CD8-positive, alpha-beta memory T cell (primary cell): ENCODE measurements at regions not wholly inside any gene's neighbourhood (a gene's known extent, or its start where the extent isn't known, plus 50 kb on each side); places are given as distances from the start of the nearest gene placed in this dataset.

ENCODE experiments used
- CTCF ChIA-PET: fragments of 350-600 bp; sonication (Branson Sonifier 250); formaldehyde crosslinking; loops from one replicate; lab custom pipeline; 2021; ENCODE audit warnings: antibody characterized with exemption; lab: Charles Lee
- POLR2A ChIA-PET: fragments of 350-600 bp; sonication (Branson Sonifier 250); formaldehyde crosslinking; loops from one replicate; lab custom pipeline; 2021; ENCODE audit warnings: antibody characterized with exemption; lab: Charles Lee
- DNase-seq, 5 donors: peaks; one replicate each; pipeline versions ENCODE4 v3.0.0 to v3.0.0-alpha.2; 2020 to 2022; ENCODE audit warnings: mixed read lengths in 1 of 5
- H3K27ac ChIP-seq: one replicate; pipeline ENCODE4 v1.7.0; 2013; ENCODE audit warnings: low read depth, mild to moderate bottlenecking, low read length, moderate library complexity
- H3K27me3 ChIP-seq: 2 replicates; pipeline ENCODE4 v1.7.0; 2013; ENCODE audit warnings: low read length, mild to moderate bottlenecking; ENCODE audit not compliant: insufficient read depth, poor library complexity, severe bottlenecking
- H3K36me3 ChIP-seq: 2 replicates; pipeline ENCODE4 v1.7.0; 2013; ENCODE audit warnings: mild to moderate bottlenecking, low read length, moderate library complexity; ENCODE audit not compliant: insufficient read depth
- H3K4me1 ChIP-seq: 2 replicates; pipeline ENCODE4 v1.7.0; 2013; ENCODE audit warnings: mild to moderate bottlenecking, low read length, moderate library complexity; ENCODE audit not compliant: insufficient read depth
- H3K4me3 ChIP-seq: 2 replicates; pipeline ENCODE4 v1.7.0; 2013; ENCODE audit warnings: mild to moderate bottlenecking, low read length
- H3K9me3 ChIP-seq: 2 replicates; pipeline ENCODE4 v1.7.0; 2013; ENCODE audit warnings: mild to moderate bottlenecking, low read length
- H3K27ac Mint-ChIP-seq, 8 donors: one replicate each; pipeline ENCODE4 v1.8.0; 2020 to 2021; ENCODE audit warnings: mixed read lengths in 8 of 8, mild to moderate bottlenecking in 6 of 8, inconsistent platforms in 3 of 8, moderate library complexity in 3 of 8
- H3K27me3 Mint-ChIP-seq, 2 donors: one replicate each; pipeline ENCODE4 v1.8.0; 2020 to 2021; ENCODE audit warnings: mixed read lengths in 2 of 2, mild to moderate bottlenecking in 1 of 2, moderate library complexity in 1 of 2
- H3K36me3 Mint-ChIP-seq, 3 donors: one replicate each; pipeline ENCODE4 v1.8.0; 2020 to 2021; ENCODE audit warnings: mixed read lengths in 3 of 3, inconsistent platforms in 1 of 3, mild to moderate bottlenecking in 1 of 3
- H3K4me1 Mint-ChIP-seq, 3 donors: one replicate each; pipeline ENCODE4 v1.8.0; 2020 to 2021; ENCODE audit warnings: mixed read lengths in 3 of 3, inconsistent platforms in 1 of 3, mild to moderate bottlenecking in 1 of 3
- H3K4me3 Mint-ChIP-seq, 7 donors: one replicate each; pipeline ENCODE4 v1.8.0; 2020 to 2021; ENCODE audit warnings: mixed read lengths in 7 of 7, mild to moderate bottlenecking in 6 of 7, moderate library complexity in 4 of 7, inconsistent platforms in 2 of 7
- H3K9me3 Mint-ChIP-seq, 5 donors: one replicate each; pipeline ENCODE4 v1.8.0; 2020 to 2022; ENCODE audit warnings: mixed read lengths in 5 of 5, mild to moderate bottlenecking in 3 of 5, moderate library complexity in 2 of 5, inconsistent platforms in 1 of 5

DNA sequence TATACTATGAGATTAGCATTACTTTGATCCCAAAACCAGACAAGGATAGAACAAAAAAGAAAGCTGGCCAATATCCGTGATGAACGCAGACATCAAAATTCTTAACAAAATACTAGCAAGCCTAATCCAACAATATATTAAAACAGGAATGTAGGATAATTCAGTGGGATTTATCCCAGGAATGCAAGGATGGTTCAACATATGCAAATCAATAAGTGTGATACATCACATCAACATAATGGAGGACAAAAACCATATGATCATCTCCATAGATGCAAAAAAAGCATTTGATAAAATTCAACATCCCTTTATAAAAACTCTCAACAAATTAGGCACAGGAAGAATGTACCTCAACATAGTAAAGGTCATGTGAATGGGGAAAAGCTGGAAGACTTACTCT is 158.5 kb downstream of the KCNE4 start:
- Histone ChIP-seq H3K9me3 (no peaks in the 10 kb centered on the region), H3K4me3 (no peak overlapping the region), H3K27ac (no peak overlapping the region), H3K27me3 (no peaks in the 10 kb centered on the region), H3K4me1 (no peaks in the 10 kb centered on the region), H3K36me3 (no peaks in the 10 kb centered on the region)
- POLR2A ChIA-PET = no interaction called here
- Mint-ChIP-seq H3K4me1 (no peaks in the 10 kb centered on the region), H3K27ac (no peak overlapping the region), H3K9me3 (peaks cover 10 to 16% (median 10%) of the 10 kb centered on the region in 5 donors), H3K36me3 (no peaks in the 10 kb centered on the region), H3K27me3 (peaks cover 0 to under 1% of the 10 kb centered on the region in 2 donors), H3K4me3 (no peak overlapping the region)
- CTCF ChIA-PET = no interaction called here
- DNase-seq = no peak

GRCh38 chr2:223214394-223215253 is 162.6 kb downstream of the KCNE4 start:
- H3K4me1 Mint-ChIP-seq = no peaks in the 10 kb centered on the region
- no peaks in the 10 kb centered on the region for H3K27me3 ChIP-seq
- no peaks in the 10 kb centered on the region for H3K36me3 Mint-ChIP-seq
- H3K4me1 ChIP-seq = no peaks in the 10 kb centered on the region
- H3K4me3 Mint-ChIP-seq = no peak overlapping the region
- H3K27me3 Mint-ChIP-seq = no peaks in the 10 kb centered on the region
- POLR2A ChIA-PET = no interaction called here
- H3K36me3 ChIP-seq = no peaks in the 10 kb centered on the region
- DNase-seq = no peak
- H3K4me3 ChIP-seq = no peak overlapping the region
- H3K27ac Mint-ChIP-seq = no peak overlapping the region
- H3K27ac ChIP-seq = no peak overlapping the region
- no peaks in the 10 kb centered on the region for H3K9me3 ChIP-seq
- H3K9me3 Mint-ChIP-seq = peaks cover 0 to 10% (median 6%) of the 10 kb centered on the region in 5 donors
- CTCF ChIA-PET = interaction anchor here (0.9 kb wide), 1 partner anchor 11 kb away, joined by 3 read pairs; no protein-coding TSS in a partner anchor

DNA sequence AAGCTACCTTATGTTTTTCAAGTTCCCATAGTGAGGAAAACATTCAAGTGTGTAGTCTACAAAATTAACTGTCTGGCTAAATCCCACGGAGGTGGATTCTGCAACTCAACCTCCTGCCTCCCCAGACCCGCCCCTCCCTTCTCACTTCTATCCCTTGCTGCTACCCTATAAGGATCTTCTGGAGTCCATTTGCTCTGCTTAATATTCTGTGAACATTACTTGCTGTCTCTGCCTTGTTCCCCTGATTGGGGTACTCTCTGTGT is 163.2 kb downstream of the KCNE4 start:
- peaks cover 0 to 6% (median under 1%) of the 10 kb centered on the region in 5 donors for H3K9me3 Mint-ChIP-seq
- H3K9me3 ChIP-seq = no peaks in the 10 kb centered on the region
- H3K27ac ChIP-seq = no peak overlapping the region
- no peak overlapping the region for H3K4me3 Mint-ChIP-seq
- no peaks in the 10 kb centered on the region for H3K36me3 ChIP-seq
- ChIA-PET POLR2A (no interaction called here), CTCF (no interaction called here)
- H3K27ac Mint-ChIP-seq = no peak overlapping the region
- DNase-seq = no peak
- H3K4me3 ChIP-seq = no peak overlapping the region
- H3K27me3 Mint-ChIP-seq = no peaks in the 10 kb centered on the region
- H3K27me3 ChIP-seq = no peaks in the 10 kb centered on the region
- H3K4me1 Mint-ChIP-seq = no peaks in the 10 kb centered on the region
- no peaks in the 10 kb centered on the region for H3K4me1 ChIP-seq
- H3K36me3 Mint-ChIP-seq = no peaks in the 10 kb centered on the region

DNA sequence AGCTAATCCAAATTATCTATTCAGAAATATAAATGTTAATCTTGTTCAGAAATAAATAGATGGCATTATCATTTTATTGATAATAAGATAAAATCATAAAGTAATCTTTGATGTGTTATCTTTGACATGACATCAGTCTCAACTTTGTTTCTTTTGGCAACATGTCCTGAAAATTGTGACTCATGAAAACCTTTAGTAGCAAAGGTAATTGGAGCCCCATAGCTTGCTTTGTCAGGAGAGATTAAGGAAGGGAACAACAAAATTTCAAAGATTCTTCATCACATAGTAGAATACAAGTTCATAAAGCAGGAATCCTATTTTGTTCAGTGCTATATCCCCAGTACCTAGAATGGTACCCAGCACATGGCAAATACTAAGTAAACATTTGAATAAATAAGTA is 165.4 kb downstream of the KCNE4 start:
- POLR2A ChIA-PET = no interaction called here
- no peak overlapping the region for H3K4me3 ChIP-seq
- no peaks in the 10 kb centered on the region for H3K9me3 ChIP-seq
- H3K36me3 ChIP-seq = no peaks in the 10 kb centered on the region
- H3K36me3 Mint-ChIP-seq = no peaks in the 10 kb centered on the region
- H3K4me1 Mint-ChIP-seq = no peaks in the 10 kb centered on the region
- H3K9me3 Mint-ChIP-seq = no peaks in the 10 kb centered on the region
- no peak overlapping the region for H3K27ac ChIP-seq
- no peak for DNase-seq
- no peaks in the 10 kb centered on the region for H3K27me3 Mint-ChIP-seq
- no peak overlapping the region for H3K4me3 Mint-ChIP-seq
- H3K27ac Mint-ChIP-seq = no peak overlapping the region
- H3K4me1 ChIP-seq = no peaks in the 10 kb centered on the region
- no peaks in the 10 kb centered on the region for H3K27me3 ChIP-seq
- CTCF ChIA-PET = no interaction called here

DNA sequence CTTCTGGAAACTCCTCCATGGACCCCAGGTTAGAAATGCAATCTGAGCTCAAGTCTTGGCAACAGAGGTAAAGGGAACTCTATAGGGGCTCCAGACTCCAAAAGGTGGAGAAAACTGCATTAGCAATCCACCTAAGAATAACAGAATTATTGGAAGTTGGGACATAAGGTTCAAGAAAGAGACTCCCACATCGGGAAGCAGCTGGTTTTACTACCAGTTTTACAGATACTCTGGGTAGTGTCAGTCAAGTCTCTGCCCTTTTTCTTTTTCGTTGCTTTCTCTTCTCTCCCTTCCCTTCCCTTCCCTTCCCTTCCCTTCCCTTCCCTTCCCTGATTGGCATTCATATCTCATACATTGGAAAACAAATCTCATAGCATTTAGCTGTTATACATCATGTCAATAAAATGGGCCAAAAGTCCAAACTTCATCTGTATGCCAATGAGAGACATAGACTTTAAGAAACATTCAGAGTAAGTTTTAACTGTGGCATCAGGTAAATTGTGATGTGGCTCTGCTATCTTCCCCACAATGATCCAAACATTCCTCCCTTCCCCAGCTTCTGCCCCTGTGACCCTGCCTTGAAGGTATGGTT is 166.7 kb downstream of the KCNE4 start:
- Mint-ChIP-seq H3K27me3 (no peaks in the 10 kb centered on the region), H3K36me3 (no peaks in the 10 kb centered on the region), H3K27ac (no peak overlapping the region), H3K9me3 (no peaks in the 10 kb centered on the region), H3K4me1 (no peaks in the 10 kb centered on the region), H3K4me3 (no peak overlapping the region)
- H3K4me3 ChIP-seq = no peak overlapping the region
- no peak overlapping the region for H3K27ac ChIP-seq
- no peaks in the 10 kb centered on the region for H3K27me3 ChIP-seq
- H3K36me3 ChIP-seq = no peaks in the 10 kb centered on the region
- POLR2A ChIA-PET = no interaction called here
- H3K9me3 ChIP-seq = no peaks in the 10 kb centered on the region
- CTCF ChIA-PET = no interaction called here
- no peak for DNase-seq
- H3K4me1 ChIP-seq = no peaks in the 10 kb centered on the region

DNA sequence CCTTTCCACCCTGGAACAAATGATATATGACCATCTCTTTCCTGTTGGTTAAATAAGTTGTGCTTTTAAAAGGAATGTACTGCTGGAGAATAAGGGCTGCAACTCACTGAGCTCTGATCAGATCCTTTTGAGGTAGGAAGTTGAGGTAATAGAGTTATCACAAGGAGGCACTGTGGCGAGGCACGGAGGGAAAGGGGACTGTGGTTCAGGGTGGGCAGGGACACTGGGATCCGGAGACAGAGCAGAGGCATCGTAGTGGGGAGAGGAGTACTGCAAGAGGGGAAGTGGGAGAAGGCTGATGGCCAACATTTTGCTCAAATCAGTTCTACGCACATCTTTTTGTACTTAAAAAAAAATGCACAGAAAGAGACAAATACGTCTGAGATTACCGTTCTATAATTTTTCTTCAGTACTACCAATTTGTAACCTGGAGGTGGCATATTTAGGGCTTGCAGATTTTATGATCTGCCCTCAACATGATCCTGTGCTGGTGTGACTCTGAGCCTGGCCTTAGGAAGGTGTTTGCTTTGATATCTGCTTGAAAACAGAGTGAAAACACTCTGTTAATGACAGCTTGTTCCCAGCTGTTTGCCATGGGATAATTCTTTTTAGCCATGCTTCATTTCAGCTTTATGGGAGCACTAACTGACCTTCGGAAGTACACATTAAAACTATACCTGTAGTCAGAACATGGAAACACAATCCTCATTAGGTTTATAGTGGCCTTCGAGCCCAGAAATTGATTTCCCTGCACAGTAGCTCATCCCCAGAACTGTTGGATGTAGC is 168.1 kb downstream of the KCNE4 start:
- no peaks in the 10 kb centered on the region for H3K27me3 ChIP-seq
- H3K9me3 ChIP-seq = no peaks in the 10 kb centered on the region
- H3K4me1 ChIP-seq = no peaks in the 10 kb centered on the region
- no peak overlapping the region for H3K4me3 Mint-ChIP-seq
- no peak overlapping the region for H3K4me3 ChIP-seq
- CTCF ChIA-PET = no interaction called here
- POLR2A ChIA-PET = no interaction called here
- H3K9me3 Mint-ChIP-seq = no peaks in the 10 kb centered on the region
- H3K27me3 Mint-ChIP-seq = no peaks in the 10 kb centered on the region
- no peak for DNase-seq
- H3K36me3 Mint-ChIP-seq = no peaks in the 10 kb centered on the region
- H3K27ac Mint-ChIP-seq = no peak overlapping the region
- H3K36me3 ChIP-seq = no peaks in the 10 kb centered on the region
- no peaks in the 10 kb centered on the region for H3K4me1 Mint-ChIP-seq
- H3K27ac ChIP-seq = no peak overlapping the region

DNA sequence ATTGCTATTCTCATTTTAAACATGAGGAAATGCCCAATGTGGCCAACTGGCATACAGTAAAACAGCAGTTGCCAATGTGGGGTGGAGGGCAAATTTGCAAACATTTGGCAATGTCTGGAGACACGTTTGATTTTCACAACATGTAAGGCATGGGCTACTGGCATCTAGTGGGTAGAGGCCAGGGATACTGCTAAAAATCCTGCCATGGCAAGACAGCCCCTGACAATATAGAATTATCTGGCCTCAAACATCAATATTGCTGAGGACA is 168.6 kb downstream of the KCNE4 start:
- Histone ChIP-seq H3K36me3 (no peaks in the 10 kb centered on the region), H3K9me3 (no peaks in the 10 kb centered on the region), H3K4me3 (no peak overlapping the region), H3K27me3 (no peaks in the 10 kb centered on the region), H3K27ac (no peak overlapping the region), H3K4me1 (no peaks in the 10 kb centered on the region)
- H3K9me3 Mint-ChIP-seq = no peaks in the 10 kb centered on the region
- no peak overlapping the region for H3K27ac Mint-ChIP-seq
- CTCF ChIA-PET = no interaction called here
- H3K4me1 Mint-ChIP-seq = no peaks in the 10 kb centered on the region
- H3K36me3 Mint-ChIP-seq = no peaks in the 10 kb centered on the region
- no peak overlapping the region for H3K4me3 Mint-ChIP-seq
- POLR2A ChIA-PET = no interaction called here
- no peak for DNase-seq
- H3K27me3 Mint-ChIP-seq = no peaks in the 10 kb centered on the region

- no peak overlapping the region for H3K4me3 ChIP-seq
- no peak overlapping the region for H3K27ac Mint-ChIP-seq
- no peaks in the 10 kb centered on the region for H3K27me3 ChIP-seq
- no peaks in the 10 kb centered on the region for H3K36me3 ChIP-seq
- no peak overlapping the region for H3K4me3 Mint-ChIP-seq
- DNase-seq = no peak
- H3K9me3 ChIP-seq = no peaks in the 10 kb centered on the region
- H3K27me3 Mint-ChIP-seq = no peaks in the 10 kb centered on the region
- no peaks in the 10 kb centered on the region for H3K4me1 ChIP-seq
- peaks cover 0 to 1% (median 0%) of the 10 kb centered on the region in 5 donors for H3K9me3 Mint-ChIP-seq
- CTCF ChIA-PET = no interaction called here
- POLR2A ChIA-PET = no interaction called here
- no peaks in the 10 kb centered on the region for H3K36me3 Mint-ChIP-seq
- H3K27ac ChIP-seq = no peak overlapping the region
- no peaks in the 10 kb centered on the region for H3K4me1 Mint-ChIP-seq
These were observed 169.3 kb downstream of the KCNE4 start for GRCh38 chr2:223221139-223221835.
